Hepatocyte (in vitro differentiated cells): ENCODE measurements at regions not wholly inside any gene's neighbourhood (a gene's known extent, or its start where the extent isn't known, plus 50 kb on each side); places are given as distances from the start of the nearest gene placed in this dataset.

Experiments
- DNase-seq: peaks from one replicate; pipeline ENCODE4 v3.0.0-alpha.2; 2016; ENCODE audit warnings: low spot score
- H2AFZ ChIP-seq: fragments of 200-600 bp; sonication (generic); 2 replicates; pipeline ENCODE4 v1.6.0; 2016; ENCODE audit warnings: antibody characterized with exemption, mild to moderate bottlenecking
- H3K27ac ChIP-seq: fragments of 200-600 bp; sonication (generic); 2 replicates; pipeline ENCODE4 v1.5.1; 2016; ENCODE audit warnings: mild to moderate bottlenecking
- H3K27me3 ChIP-seq: fragments of 200-600 bp; sonication (generic); 2 replicates; pipeline ENCODE4 v1.6.1; 2016
- H3K36me3 ChIP-seq: fragments of 200-600 bp; sonication (generic); replicated peaks from 2 replicates; pipeline ENCODE4 v1.5.1; 2016; ENCODE audit warnings: low read depth; ENCODE audit not compliant: insufficient read depth
- H3K4me1 ChIP-seq: fragments of 200-600 bp; sonication (generic); 2 replicates; pipeline ENCODE4 v1.5.1; 2016; ENCODE audit warnings: mild to moderate bottlenecking, moderate library complexity; ENCODE audit not compliant: insufficient read depth
- H3K4me2 ChIP-seq: fragments of 200-600 bp; sonication (generic); 2 replicates; pipeline ENCODE4 v1.6.0; 2016
- H3K4me3 ChIP-seq: fragments of 200-600 bp; sonication (generic); 2 replicates; pipeline ENCODE4 v1.5.1; 2016; ENCODE audit warnings: mild to moderate bottlenecking
- H3K79me2 ChIP-seq: fragments of 200-600 bp; sonication (generic); 2 replicates; pipeline ENCODE4 v1.6.0; 2017; ENCODE audit warnings: mild to moderate bottlenecking
- H3K9me2 ChIP-seq: fragments of 200-600 bp; sonication (generic); replicated peaks from 2 replicates; pipeline ENCODE4 v1.6.0; 2017; ENCODE audit warnings: mild to moderate bottlenecking; ENCODE audit not compliant: insufficient read depth
- H3K9me3 ChIP-seq: fragments of 200-600 bp; sonication (generic); 2 replicates; pipeline ENCODE4 v1.5.1; 2016; ENCODE audit warnings: low read depth, mild to moderate bottlenecking
- H4K20me1 ChIP-seq: fragments of 200-600 bp; sonication (generic); 2 replicates; pipeline ENCODE4 v1.6.0; 2016; ENCODE audit warnings: mild to moderate bottlenecking; ENCODE audit not compliant: insufficient read depth, poor library complexity, severe bottlenecking
- CTCF ChIP-seq: fragments of 200-600 bp; sonication (generic); IDR thresholded peaks from 2 replicates; pipeline ENCODE4 v1.5.1; 2016; ENCODE audit warnings: antibody characterized with exemption, mild to moderate bottlenecking; ENCODE audit not compliant: poor library complexity
- EZH2 ChIP-seq: fragments of 200-600 bp; sonication (generic); IDR thresholded peaks from 2 replicates; pipeline ENCODE4 v1.6.1; 2016; ENCODE audit warnings: antibody characterized with exemption, mild to moderate bottlenecking, borderline replicate concordance
- EZH2phosphoT487 ChIP-seq: fragments of 200-600 bp; sonication (generic); IDR thresholded peaks from one replicate; pipeline ENCODE4 v1.6.1; 2018; ENCODE audit warnings: antibody characterized with exemption, mild to moderate bottlenecking, low read depth, moderate library complexity; ENCODE audit not compliant: unreplicated experiment, severe bottlenecking
- WGBS: methylation state at CpG from one replicate; pipeline ENCODE4 v1.1.6; 2016; ENCODE audit warnings: low lambda C conversion rate; ENCODE audit errors: missing lambda C conversion rate; 5-methylcytosine and 5-hydroxymethylcytosine counted together

- DNase-seq, result no peak
- Histone ChIP-seq H3K4me1 (no peaks in the 10 kb centered on the region), H3K36me3 (no peaks in the 10 kb centered on the region), H3K79me2 (no peaks in the 10 kb centered on the region), H3K9me2 (no peaks in the 10 kb centered on the region), H3K4me2 (no peak overlapping the region), H4K20me1 (no peaks in the 10 kb centered on the region), H3K4me3 (no peak overlapping the region), H3K27ac (no peak overlapping the region), H3K27me3 (no peaks in the 10 kb centered on the region), H2AFZ (no peak overlapping the region), H3K9me3 (no peaks in the 10 kb centered on the region)
- TF ChIP-seq EZH2phosphoT487, result no peak
- no peak for TF ChIP-seq EZH2
- TF ChIP-seq CTCF, result no peak
- WGBS, result 47% methylated on average over 1 of the region's 1 CpG
Measured at GRCh38 chr1:79264285-79264684, 257.8 kb upstream of the ADGRL4 start.

GRCh38 chr1:79262745-79263258 lies 256.3 kb upstream of the ADGRL4 start:
- no peaks in the 10 kb centered on the region for H3K4me1 ChIP-seq
- no peaks in the 10 kb centered on the region for H3K27me3 ChIP-seq
- H3K9me2 ChIP-seq, result no peaks in the 10 kb centered on the region
- no peaks in the 10 kb centered on the region for H3K9me3 ChIP-seq
- no peaks in the 10 kb centered on the region for H3K36me3 ChIP-seq
- no peak overlapping the region for H3K4me3 ChIP-seq
- no peaks in the 10 kb centered on the region for H4K20me1 ChIP-seq
- H3K79me2 ChIP-seq, result no peaks in the 10 kb centered on the region
- DNase-seq, result no peak
- WGBS, result 51% methylated on average over 3 of the region's 3 CpGs
- TF ChIP-seq CTCF (no peak), EZH2phosphoT487 (no peak), EZH2 (no peak)
- H3K27ac ChIP-seq, result no peak overlapping the region
- no peak overlapping the region for H3K4me2 ChIP-seq
- H2AFZ ChIP-seq, result no peak overlapping the region

GRCh38 chr1:79259390-79260336 lies 253.1 kb upstream of the ADGRL4 start:
- H3K27me3 ChIP-seq, result no peaks in the 10 kb centered on the region
- TF ChIP-seq EZH2, result no peak
- peak; percentile 70 for TF ChIP-seq CTCF

More at GRCh38 chr1:79259390-79260336, 253.1 kb upstream of the ADGRL4 start:
- H3K9me3 ChIP-seq, result no peaks in the 10 kb centered on the region
- no peaks in the 10 kb centered on the region for H3K36me3 ChIP-seq
- no peaks in the 10 kb centered on the region for H3K79me2 ChIP-seq
- no peaks in the 10 kb centered on the region for H3K4me1 ChIP-seq
- WGBS, result 53% methylated on average over 5 of the region's 5 CpGs
- H3K9me2 ChIP-seq, result no peaks in the 10 kb centered on the region
- peak; percentile 29 for DNase-seq
- H3K4me3 ChIP-seq, result no peak overlapping the region
- H3K27ac ChIP-seq, result no peak overlapping the region
- H4K20me1 ChIP-seq, result no peaks in the 10 kb centered on the region
- H2AFZ ChIP-seq, result no peak overlapping the region
- no peak overlapping the region for H3K4me2 ChIP-seq
